ENCODE measurements at regions not wholly inside any gene's neighbourhood (a gene's known extent, or its start where the extent isn't known, plus 50 kb on each side); places are given as distances from the start of the nearest gene placed in this dataset.

DNA sequence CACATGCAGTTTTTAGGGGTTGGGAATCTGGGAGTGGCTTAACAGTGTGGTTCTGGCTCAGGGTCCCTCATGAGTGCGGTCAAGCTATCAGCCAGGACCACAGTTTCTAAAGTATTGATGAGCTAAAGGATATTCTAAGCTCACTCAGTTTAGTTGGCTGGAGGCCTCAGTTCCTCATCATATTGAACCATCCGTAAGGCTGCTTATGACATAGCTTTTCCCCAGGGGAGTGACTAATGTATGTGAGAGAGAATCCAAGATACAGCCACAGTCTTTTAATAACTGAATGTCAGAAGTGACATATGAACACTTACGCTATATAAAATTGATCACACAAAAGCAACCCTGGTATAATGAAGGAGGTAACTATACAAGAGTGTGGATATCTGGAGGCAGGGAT lies 245.3 kb downstream of the POLR1F start:
- H3K9me3 Mint-ChIP-seq (ENCODE audit: low read depth), result peaks cover 6% of the 10 kb centered on the region
- no peaks in the 10 kb centered on the region for H3K36me3 Mint-ChIP-seq
- CTCF ChIA-PET, result no interaction called here
- no peak overlapping the region for H3K27ac Mint-ChIP-seq
- no peak overlapping the region for H3K4me3 Mint-ChIP-seq
- no peaks in the 10 kb centered on the region for H3K27me3 Mint-ChIP-seq
- ATAC-seq (no peak), DNase-seq (no peak)
- H3K4me1 Mint-ChIP-seq, result no peaks in the 10 kb centered on the region

DNA sequence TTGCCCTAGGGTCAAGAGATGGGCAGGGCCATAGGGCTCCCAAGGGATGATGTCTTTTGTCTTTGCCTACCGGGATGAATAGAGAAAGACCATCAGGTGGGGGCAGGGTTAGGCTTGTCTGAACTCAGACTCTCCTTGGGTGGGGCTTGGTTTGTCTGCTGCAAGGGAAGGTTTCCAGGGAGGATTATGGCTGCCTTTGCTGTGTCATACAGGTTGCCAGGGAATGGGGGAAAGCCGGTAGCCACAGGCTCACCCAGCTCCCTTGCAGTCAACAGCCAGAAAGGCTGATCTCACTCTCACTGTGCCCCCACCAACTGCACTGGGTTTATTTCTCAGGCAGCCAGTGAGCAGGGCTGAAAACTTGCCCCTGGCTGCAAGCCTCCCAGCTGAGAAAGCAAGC lies 253.2 kb downstream of the POLR1F start:
- Mint-ChIP-seq H3K27ac (no peak overlapping the region), H3K4me1 (no peaks in the 10 kb centered on the region), H3K9me3 (ENCODE audit: low read depth) (peaks cover 4% of the 10 kb centered on the region), H3K4me3 (no peak overlapping the region), H3K36me3 (no peaks in the 10 kb centered on the region), H3K27me3 (no peaks in the 10 kb centered on the region)
- ATAC-seq (no peak), DNase-seq (no peak)
- CTCF ChIA-PET, result no interaction called here

DNA sequence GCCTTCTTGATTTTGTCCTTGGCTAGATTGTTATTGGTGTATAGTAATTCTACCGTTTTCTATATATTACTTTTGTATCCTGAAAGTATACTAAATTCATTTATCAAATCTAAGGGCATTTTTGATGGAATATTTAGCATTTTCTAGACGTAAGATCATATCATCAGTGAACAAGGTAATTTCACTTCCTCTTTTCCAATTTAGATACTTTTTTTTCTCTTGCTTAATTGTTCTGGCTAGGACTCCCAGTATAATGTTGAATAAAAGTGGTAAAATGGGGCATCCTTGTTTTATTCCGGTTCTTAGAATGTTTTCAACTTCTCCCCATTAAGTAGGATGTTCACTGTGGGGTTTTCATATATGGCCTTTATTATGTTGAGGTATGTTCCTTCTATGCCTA lies 260.7 kb downstream of the POLR1F start:
- DNase-seq (no peak), ATAC-seq (no peak)
- Mint-ChIP-seq H3K4me1 (no peaks in the 10 kb centered on the region), H3K36me3 (no peaks in the 10 kb centered on the region), H3K27me3 (no peaks in the 10 kb centered on the region), H3K4me3 (no peak overlapping the region), H3K27ac (no peak overlapping the region), H3K9me3 (ENCODE audit: low read depth) (no peaks in the 10 kb centered on the region)
- CTCF ChIA-PET, result no interaction called here

DNA sequence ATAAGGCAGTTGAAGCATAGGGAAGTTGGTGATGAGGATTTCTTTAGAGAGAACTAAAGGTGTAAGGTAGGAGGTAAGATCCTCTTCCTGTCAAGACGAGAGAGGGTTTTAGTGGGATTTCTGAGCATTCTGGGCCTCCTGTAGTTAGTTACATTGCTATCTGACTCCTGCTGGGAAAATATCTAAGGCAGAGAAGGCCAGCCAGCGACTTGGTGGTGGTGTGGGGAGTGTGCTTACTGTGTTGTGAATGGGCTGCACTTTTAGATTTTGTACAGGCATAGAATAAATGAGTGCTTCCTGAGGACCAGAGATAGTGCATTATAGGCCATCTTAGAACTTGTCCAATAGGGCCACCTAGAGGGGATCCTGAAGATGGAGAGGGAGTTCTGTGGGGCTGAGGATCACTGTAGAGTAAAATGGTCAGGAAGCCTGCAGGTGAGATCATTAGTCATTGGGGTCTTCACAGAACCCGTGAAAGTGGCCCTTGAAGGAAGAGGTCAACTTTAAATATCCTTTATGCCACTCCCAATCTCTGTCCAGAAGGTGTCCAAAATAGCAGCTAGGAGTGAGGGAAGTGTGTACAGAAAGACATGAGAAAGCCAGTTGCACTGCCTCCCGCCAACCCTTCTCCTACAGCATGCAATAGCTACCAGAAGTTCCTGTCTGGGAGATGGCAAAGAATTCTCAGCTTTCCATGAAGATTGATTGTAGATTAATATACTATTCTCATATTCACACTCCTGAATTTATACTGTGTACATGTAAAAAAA lies 266.6 kb downstream of the POLR1F start:
- no peaks in the 10 kb centered on the region for H3K9me3 Mint-ChIP-seq (ENCODE audit: low read depth)
- H3K27me3 Mint-ChIP-seq, result no peaks in the 10 kb centered on the region
- ATAC-seq (no peak), DNase-seq (no peak)
- no peaks in the 10 kb centered on the region for H3K36me3 Mint-ChIP-seq
- no peak overlapping the region for H3K27ac Mint-ChIP-seq
- CTCF ChIA-PET, result no interaction called here
- H3K4me3 Mint-ChIP-seq, result no peak overlapping the region
- no peaks in the 10 kb centered on the region for H3K4me1 Mint-ChIP-seq

DNA sequence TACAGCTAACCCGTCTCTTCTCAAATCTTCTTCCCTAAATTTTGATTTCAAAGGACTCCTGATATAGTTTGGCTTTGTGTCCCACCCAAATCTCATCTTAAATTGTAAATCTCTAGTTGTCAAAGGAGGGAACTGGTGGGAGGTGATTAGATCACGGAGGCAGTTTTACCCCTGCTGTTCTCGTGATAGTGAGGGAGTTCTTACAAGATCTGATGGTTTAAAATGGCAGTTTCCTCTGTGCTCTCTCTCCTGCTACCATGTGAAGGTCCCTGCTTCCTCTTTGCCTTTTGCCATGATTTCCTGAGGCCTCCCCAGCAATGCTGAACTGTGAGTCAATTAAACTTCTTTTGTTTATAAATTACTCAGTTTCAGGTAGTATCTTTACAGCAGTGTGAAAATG lies 269.3 kb downstream of the POLR1F start:
- DNase-seq, result no peak
- no peaks in the 10 kb centered on the region for H3K36me3 Mint-ChIP-seq
- CTCF ChIA-PET, result no interaction called here

DNA sequence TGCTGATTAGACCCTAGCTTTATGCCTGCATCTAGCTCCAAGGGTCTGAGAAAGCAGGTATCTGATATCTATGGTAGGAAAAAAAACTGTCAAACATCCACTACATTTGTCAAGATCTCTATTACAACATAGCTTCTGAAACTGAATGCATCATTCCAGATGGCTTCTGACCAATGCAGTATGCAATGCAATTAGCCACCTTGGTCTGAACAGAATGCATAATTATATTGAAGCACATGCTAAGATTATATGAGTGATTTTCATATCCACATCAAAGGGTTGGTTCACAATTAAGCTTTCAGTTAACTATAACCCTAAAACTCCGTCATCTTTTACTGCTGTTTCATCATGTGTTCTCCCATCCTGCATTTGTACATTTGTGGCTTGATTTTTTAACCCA lies 271.4 kb downstream of the POLR1F start:
- Mint-ChIP-seq H3K27ac (no peak overlapping the region), H3K36me3 (no peaks in the 10 kb centered on the region), H3K4me1 (no peaks in the 10 kb centered on the region)

More for the DNA sequence above, 269.3 kb downstream of the POLR1F start:
- Mint-ChIP-seq H3K27ac (no peak overlapping the region), H3K4me1 (no peaks in the 10 kb centered on the region), H3K27me3 (no peaks in the 10 kb centered on the region), H3K9me3 (ENCODE audit: low read depth) (no peaks in the 10 kb centered on the region), H3K4me3 (no peak overlapping the region)
- no peak for ATAC-seq

DNA sequence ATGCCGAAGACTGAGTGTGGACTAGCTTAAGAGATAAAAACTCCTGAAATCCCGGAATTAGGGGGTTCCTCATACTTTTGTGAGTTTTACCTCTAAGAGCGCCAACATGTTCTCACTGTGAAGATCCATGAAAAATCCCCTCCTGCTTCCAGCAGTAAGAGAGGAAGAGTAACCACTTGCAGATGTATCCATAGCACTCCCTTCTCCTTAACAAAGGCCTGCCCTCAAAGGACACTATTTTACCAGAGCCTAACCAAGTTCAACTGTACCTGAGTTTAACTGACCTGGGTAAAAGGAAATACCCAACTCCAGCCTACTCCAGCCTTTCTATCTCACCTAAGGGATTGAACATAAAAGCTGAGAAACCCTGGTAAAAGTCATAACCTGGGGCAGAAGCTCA lies 280.9 kb downstream of the POLR1F start:
- no peak overlapping the region for H3K27ac Mint-ChIP-seq
- DNase-seq (no peak), ATAC-seq (no peak)
- H3K4me1 Mint-ChIP-seq, result no peaks in the 10 kb centered on the region
- no peaks in the 10 kb centered on the region for H3K36me3 Mint-ChIP-seq
- CTCF ChIA-PET, result no interaction called here
- H3K9me3 Mint-ChIP-seq (ENCODE audit: low read depth), result peaks cover 2% of the 10 kb centered on the region
- no peaks in the 10 kb centered on the region for H3K27me3 Mint-ChIP-seq
- no peak overlapping the region for H3K4me3 Mint-ChIP-seq

More for the DNA sequence above, 271.4 kb downstream of the POLR1F start:
- Mint-ChIP-seq H3K4me3 (no peak overlapping the region), H3K27me3 (no peaks in the 10 kb centered on the region), H3K9me3 (ENCODE audit: low read depth) (no peaks in the 10 kb centered on the region)
- DNase-seq (no peak), ATAC-seq (no peak)
- CTCF ChIA-PET, result no interaction called here

DNA sequence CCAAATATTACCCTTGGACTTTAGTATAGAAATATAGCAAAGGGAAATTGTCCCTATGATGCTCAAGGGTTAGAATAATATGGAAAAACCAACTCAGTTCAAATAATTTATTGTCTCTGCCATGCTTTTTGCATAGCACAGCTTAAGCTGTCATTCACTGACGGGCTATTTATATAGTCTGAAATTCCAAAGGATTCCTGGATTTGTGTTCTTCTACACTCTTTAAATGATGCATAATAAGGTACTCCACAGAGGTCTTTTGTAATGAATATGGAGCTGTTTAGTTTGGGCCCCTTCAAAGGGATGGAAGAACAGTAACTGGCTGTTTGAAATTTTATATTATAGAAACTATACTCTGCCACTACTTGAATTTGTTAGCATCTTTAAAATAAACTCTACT lies 276.6 kb upstream of the FERD3L start:
- Mint-ChIP-seq H3K4me3 (no peak overlapping the region), H3K36me3 (no peaks in the 10 kb centered on the region), H3K27ac (no peak overlapping the region), H3K9me3 (ENCODE audit: low read depth) (peaks cover 7% of the 10 kb centered on the region), H3K27me3 (no peaks in the 10 kb centered on the region), H3K4me1 (no peaks in the 10 kb centered on the region)
- DNase-seq (no peak), ATAC-seq (no peak)
- CTCF ChIA-PET, result no interaction called here

DNA sequence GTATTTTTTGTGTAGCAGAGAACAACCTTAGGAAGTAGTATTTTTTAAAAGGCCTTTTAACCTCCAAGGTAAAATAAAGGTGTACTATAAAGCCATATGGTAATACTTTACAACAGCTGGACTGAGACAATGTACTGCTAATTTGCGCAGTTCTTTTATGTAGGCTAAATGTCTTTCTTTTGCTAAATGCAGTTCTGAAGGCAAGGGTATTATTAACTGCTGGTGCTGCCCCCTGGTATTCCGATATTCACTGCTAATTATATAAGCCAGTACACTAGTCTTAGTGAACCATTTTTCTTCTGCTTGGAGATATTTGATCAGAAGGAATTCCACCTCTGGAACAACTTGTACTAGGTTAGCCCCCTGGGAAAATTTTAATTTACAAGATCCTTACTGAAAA lies 272.0 kb upstream of the FERD3L start:
- CTCF ChIA-PET, result no interaction called here
- no peaks in the 10 kb centered on the region for H3K36me3 Mint-ChIP-seq
- peaks cover 7% of the 10 kb centered on the region for H3K9me3 Mint-ChIP-seq (ENCODE audit: low read depth)
- DNase-seq (no peak), ATAC-seq (no peak)
- H3K27me3 Mint-ChIP-seq, result no peaks in the 10 kb centered on the region
- H3K27ac Mint-ChIP-seq, result no peak overlapping the region
- H3K4me3 Mint-ChIP-seq, result no peak overlapping the region
- no peaks in the 10 kb centered on the region for H3K4me1 Mint-ChIP-seq

DNA sequence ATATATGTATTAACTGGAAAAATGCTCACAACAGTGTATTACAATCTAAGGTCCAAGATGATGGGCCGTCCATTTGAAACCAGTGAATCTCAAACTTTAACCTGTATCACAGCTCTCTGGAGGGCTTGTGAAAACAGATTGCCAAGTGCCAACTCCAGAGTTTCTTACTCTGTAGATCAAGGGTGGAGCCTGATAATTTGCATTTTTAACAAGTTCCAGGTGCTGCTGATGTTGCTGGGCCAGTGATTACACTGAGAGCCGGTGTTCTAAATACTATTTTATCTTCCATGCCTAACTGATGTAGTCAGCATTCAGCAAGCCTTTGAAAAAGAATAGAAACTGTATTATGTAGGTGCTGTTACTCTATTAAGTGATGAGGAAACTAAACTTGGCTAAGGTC lies 269.9 kb upstream of the FERD3L start:
- CTCF ChIA-PET, result no interaction called here
- H3K27ac Mint-ChIP-seq, result no peak overlapping the region
- no peaks in the 10 kb centered on the region for H3K4me1 Mint-ChIP-seq
- H3K4me3 Mint-ChIP-seq, result no peak overlapping the region
- DNase-seq, result no peak
- no peaks in the 10 kb centered on the region for H3K36me3 Mint-ChIP-seq
- no peaks in the 10 kb centered on the region for H3K27me3 Mint-ChIP-seq
- peaks cover 8% of the 10 kb centered on the region for H3K9me3 Mint-ChIP-seq (ENCODE audit: low read depth)
- no peak for ATAC-seq

DNA sequence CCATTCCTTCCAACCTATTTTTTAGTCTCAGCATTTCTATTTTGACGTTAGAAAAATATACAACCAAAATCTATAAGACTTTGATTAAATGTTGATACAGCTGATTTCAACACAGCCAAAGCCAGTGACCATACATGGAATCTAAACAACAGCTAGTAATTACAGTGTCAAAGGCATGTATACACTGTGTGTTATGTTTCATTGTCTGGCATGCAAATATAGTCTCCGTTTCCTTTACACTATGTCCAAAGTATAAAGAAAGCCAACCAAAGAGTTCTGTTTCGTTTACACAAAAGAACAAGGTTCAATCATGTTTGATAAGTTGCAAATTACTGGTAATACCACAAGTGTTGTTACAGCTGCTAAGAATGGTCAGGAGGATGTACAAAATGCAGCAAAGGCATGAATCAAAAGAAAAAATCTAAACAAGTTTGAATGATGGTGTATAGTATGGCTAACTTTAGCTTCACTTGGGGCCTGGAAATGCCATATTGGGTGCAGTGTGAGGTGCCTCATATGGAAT lies 268.3 kb upstream of the FERD3L start:
- no peaks in the 10 kb centered on the region for H3K4me1 Mint-ChIP-seq
- no peak overlapping the region for H3K27ac Mint-ChIP-seq
- CTCF ChIA-PET, result no interaction called here
- ATAC-seq (no peak), DNase-seq (no peak)
- no peaks in the 10 kb centered on the region for H3K27me3 Mint-ChIP-seq
- no peaks in the 10 kb centered on the region for H3K36me3 Mint-ChIP-seq
- peaks cover 2% of the 10 kb centered on the region for H3K9me3 Mint-ChIP-seq (ENCODE audit: low read depth)
- no peak overlapping the region for H3K4me3 Mint-ChIP-seq

DNA sequence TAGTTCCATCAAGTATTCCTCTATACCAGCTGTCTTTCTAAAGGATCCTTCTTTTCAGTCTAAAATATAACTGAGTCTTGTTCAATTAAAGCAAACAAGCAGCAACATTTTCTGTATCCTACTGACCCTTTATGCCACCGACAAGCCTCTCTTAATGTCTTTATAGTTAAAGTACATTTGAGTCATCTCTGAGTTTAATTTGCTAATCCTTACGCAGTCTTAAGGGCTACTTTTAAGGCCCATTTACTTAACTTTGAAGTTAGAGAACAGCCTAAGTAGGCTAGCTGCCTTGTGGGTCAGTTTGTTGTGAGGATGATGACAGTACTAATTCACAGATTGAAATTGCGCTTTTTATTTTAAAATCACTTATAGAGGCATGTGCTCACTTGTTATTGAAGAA lies 265.5 kb upstream of the FERD3L start:
- Mint-ChIP-seq H3K9me3 (ENCODE audit: low read depth) (peaks cover 2% of the 10 kb centered on the region), H3K4me1 (no peaks in the 10 kb centered on the region), H3K27ac (no peak overlapping the region), H3K36me3 (no peaks in the 10 kb centered on the region), H3K27me3 (no peaks in the 10 kb centered on the region), H3K4me3 (no peak overlapping the region)
- CTCF ChIA-PET, result no interaction called here
- no peak for DNase-seq
- ATAC-seq, result no peak

DNA sequence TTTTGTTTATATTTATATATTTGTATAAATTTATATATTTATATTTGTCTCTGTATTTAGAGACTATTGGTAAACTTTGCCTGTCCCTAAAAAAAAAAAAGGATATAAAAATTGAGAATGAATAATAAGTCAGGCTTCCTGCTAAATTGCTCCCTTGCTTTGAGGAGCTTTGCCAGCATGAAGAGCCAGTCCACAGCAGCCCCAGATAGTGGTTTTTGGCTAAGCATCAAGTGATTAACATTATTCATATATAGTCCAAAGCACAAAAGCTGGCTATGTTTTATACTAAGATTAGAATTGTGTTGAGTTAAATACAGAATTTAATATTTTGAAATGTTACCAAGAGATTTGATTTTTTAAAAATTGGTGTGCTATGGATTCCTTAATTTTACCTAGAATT lies 264.9 kb upstream of the FERD3L start:
- CTCF ChIA-PET, result no interaction called here
- Mint-ChIP-seq H3K4me3 (no peak overlapping the region), H3K9me3 (ENCODE audit: low read depth) (peaks cover 2% of the 10 kb centered on the region), H3K4me1 (peaks cover under 1% of the 10 kb centered on the region), H3K27me3 (no peaks in the 10 kb centered on the region), H3K36me3 (no peaks in the 10 kb centered on the region), H3K27ac (no peak overlapping the region)
- no peak for DNase-seq
- ATAC-seq, result no peak

DNA sequence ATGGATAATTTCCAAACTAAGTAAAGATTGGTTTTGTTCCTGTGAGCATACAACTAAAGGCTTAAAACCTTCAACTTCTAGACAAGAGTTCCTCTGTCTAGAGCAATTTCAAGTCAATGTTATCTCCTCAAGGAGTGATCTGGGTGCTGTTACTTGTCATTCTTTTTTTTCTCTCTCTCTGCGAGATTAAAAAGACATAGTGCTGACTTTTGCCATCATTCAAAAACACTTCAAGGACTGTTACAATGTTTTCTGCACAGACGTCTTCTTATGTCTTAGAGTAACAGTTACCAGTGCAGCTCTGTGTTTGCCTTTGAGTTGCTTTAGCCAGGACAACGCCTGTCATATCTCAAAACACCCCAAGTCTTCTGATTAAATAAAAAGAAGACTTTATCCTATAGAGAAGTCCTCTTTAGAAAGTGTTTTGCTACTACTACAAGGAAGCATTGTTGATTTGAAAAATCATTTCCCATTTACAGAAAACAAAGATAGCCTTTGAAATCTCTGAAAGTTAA lies 263.5 kb upstream of the FERD3L start:
- H3K4me1 Mint-ChIP-seq, result peaks cover 3% of the 10 kb centered on the region
- no peaks in the 10 kb centered on the region for H3K27me3 Mint-ChIP-seq
- DNase-seq, result no peak
- H3K4me3 Mint-ChIP-seq, result no peak overlapping the region
- CTCF ChIA-PET, result no interaction called here
- no peak overlapping the region for H3K27ac Mint-ChIP-seq
- no peak for ATAC-seq
- no peaks in the 10 kb centered on the region for H3K36me3 Mint-ChIP-seq
- H3K9me3 Mint-ChIP-seq (ENCODE audit: low read depth), result peaks cover 2% of the 10 kb centered on the region

Measured in activated CD8-positive, alpha-beta memory T cell treated with anti-CD3 and anti-CD28 coated beads, Interleukin-2, amount 10 ng/mL, durations not matched to agents 7 days and 5 days (primary cell).